ENCODE measurements at regions not wholly inside any gene's neighbourhood (a gene's known extent, or its start where the extent isn't known, plus 50 kb on each side); places are given as distances from the start of the nearest gene placed in this dataset.
"Not testable (repeated sequence)": the region's sequence is repeated elsewhere in the genome, so short reads cannot be mapped to it uniquely, and the experiment has no call there.

- not testable (repeated sequence) for TF ChIP-seq POLR2A (IDR thresholded peaks at IDR 0.05)
- TF ChIP-seq, protein P1, sequence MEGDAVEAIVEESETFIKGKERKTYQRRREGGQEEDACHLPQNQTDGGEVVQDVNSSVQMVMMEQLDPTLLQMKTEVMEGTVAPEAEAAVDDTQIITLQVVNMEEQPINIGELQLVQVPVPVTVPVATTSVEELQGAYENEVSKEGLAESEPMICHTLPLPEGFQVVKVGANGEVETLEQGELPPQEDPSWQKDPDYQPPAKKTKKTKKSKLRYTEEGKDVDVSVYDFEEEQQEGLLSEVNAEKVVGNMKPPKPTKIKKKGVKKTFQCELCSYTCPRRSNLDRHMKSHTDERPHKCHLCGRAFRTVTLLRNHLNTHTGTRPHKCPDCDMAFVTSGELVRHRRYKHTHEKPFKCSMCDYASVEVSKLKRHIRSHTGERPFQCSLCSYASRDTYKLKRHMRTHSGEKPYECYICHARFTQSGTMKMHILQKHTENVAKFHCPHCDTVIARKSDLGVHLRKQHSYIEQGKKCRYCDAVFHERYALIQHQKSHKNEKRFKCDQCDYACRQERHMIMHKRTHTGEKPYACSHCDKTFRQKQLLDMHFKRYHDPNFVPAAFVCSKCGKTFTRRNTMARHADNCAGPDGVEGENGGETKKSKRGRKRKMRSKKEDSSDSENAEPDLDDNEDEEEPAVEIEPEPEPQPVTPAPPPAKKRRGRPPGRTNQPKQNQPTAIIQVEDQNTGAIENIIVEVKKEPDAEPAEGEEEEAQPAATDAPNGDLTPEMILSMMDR (IDR thresholded peaks at IDR 0.05) = peak; percentile 82 to 84 (median 84)
Observed at GRCh38 chr17:30697619-30698460, 126.7 kb downstream of the CRLF3 start.
